ENCODE measurements at regions not wholly inside any gene's neighbourhood (a gene's known extent, or its start where the extent isn't known, plus 50 kb on each side); places are given as distances from the start of the nearest gene placed in this dataset.
"Not testable (repeated sequence)": the region's sequence is repeated elsewhere in the genome, so short reads cannot be mapped to it uniquely, and the experiment has no call there.

GRCh38 chr5:56297851-56298250 lies 64.7 kb upstream of the ANKRD55 start:
- ATAC-seq, result no peak
- 69% methylated on average over 2 of the region's 2 CpGs for WGBS (ENCODE audit: insufficient coverage, low coverage, low lambda C conversion rate, missing lambda C conversion rate)
- Histone ChIP-seq H3K27me3 (no peaks in the 10 kb centered on the region), H3K36me3 (no peaks in the 10 kb centered on the region), H3K27ac (no peak overlapping the region), H3K4me3 (no peak overlapping the region), H3K9me3 (no peaks in the 10 kb centered on the region), H3K4me1 (no peaks in the 10 kb centered on the region)
- TF ChIP-seq POLR2A (IDR thresholded peaks at IDR 0.05), result no peak
- TF ChIP-seq, protein P1, sequence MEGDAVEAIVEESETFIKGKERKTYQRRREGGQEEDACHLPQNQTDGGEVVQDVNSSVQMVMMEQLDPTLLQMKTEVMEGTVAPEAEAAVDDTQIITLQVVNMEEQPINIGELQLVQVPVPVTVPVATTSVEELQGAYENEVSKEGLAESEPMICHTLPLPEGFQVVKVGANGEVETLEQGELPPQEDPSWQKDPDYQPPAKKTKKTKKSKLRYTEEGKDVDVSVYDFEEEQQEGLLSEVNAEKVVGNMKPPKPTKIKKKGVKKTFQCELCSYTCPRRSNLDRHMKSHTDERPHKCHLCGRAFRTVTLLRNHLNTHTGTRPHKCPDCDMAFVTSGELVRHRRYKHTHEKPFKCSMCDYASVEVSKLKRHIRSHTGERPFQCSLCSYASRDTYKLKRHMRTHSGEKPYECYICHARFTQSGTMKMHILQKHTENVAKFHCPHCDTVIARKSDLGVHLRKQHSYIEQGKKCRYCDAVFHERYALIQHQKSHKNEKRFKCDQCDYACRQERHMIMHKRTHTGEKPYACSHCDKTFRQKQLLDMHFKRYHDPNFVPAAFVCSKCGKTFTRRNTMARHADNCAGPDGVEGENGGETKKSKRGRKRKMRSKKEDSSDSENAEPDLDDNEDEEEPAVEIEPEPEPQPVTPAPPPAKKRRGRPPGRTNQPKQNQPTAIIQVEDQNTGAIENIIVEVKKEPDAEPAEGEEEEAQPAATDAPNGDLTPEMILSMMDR (IDR thresholded peaks at IDR 0.05), result no peak
- no peak for DNase-seq
- intact Hi-C loops (cut with DNase I), result no loop called here

DNA sequence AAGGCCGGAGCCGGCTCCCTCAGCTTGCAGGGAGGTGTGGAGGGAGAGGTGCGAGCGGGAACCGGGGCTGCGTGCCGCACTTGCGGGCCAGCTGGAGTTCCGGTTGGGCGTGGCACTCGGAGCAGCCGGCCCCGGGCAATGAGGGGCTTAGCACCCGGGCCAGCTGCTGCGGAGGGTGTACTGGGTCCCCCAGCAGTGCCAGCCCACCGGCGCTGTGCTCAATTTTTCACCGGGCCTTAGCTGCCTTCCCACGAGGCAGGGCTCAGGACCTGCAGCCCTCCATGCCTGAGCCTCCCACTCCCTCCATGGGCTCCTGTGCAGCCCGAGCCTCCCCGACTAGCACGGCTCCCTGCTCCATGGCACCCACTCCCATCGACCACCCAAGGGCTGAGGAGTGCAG lies 62.2 kb upstream of the ANKRD55 start:
- H3K36me3 ChIP-seq; ATAC-seq; H3K27ac ChIP-seq; H3K4me1 ChIP-seq; DNase-seq; H3K4me3 ChIP-seq; H3K9me3 ChIP-seq; intact Hi-C loops (cut with DNase I); H3K27me3 ChIP-seq: not testable (repeated sequence)
- WGBS (ENCODE audit: insufficient coverage, low coverage, low lambda C conversion rate, missing lambda C conversion rate), result no CpG with 5 or more reads among the region's 23 CpGs

DNA sequence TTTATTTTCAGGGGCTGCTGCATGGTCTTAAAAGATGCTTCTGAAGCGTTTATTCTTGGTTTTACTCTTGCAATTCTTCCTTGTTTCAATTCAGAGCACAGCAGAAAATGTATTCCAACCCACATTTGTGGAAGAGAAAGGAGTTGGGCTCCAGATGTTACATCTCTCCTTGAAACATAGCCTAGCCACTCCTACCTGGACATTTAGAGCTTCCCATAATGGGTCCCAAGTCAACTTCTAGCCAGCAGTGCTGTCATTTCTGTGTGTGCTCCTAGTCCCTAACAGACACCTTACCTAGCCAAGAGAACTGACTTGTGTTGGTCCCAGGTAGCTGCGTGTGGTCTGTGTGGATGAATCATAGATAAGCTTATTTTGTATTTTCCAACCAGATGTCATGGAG lies 61.2 kb upstream of the ANKRD55 start:
- DNase-seq (no peak), ATAC-seq (no peak)
- H3K36me3 ChIP-seq, result no peaks in the 10 kb centered on the region
- H3K4me1 ChIP-seq, result no peaks in the 10 kb centered on the region
- 78% methylated on average over 2 of the region's 2 CpGs for WGBS (ENCODE audit: insufficient coverage, low coverage, low lambda C conversion rate, missing lambda C conversion rate)
- H3K27me3 ChIP-seq, result no peaks in the 10 kb centered on the region
- H3K9me3 ChIP-seq, result no peaks in the 10 kb centered on the region
- TF ChIP-seq, protein P1 (IDR thresholded peaks at IDR 0.05), result no peak
- no peak for TF ChIP-seq POLR2A (IDR thresholded peaks at IDR 0.05)
- no peak overlapping the region for H3K4me3 ChIP-seq
- H3K27ac ChIP-seq, result no peak overlapping the region
- intact Hi-C loops (cut with DNase I), result no loop called here

DNA sequence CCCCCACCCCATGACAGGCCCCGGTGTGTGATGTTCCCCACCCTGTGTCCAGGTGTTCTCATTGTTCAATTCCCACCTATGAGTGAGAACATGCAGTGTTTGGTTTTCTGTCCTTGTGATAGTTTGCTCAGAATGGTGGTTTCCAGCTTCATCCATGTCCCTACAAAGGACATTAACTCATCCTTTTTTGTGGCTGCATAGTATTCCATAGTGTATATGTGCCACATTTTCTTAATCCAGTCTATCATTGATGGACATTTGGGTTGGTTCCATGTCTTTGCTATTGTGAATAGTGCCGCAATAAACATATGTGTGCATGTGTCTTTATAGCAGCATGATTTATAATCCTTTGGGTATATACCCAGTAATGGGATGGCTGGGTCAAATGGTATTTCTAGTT lies 59.7 kb upstream of the ANKRD55 start:
- ATAC-seq; H3K4me3 ChIP-seq; H3K27me3 ChIP-seq; intact Hi-C loops (cut with DNase I); H3K4me1 ChIP-seq; H3K9me3 ChIP-seq; H3K27ac ChIP-seq; H3K36me3 ChIP-seq; DNase-seq: not testable (repeated sequence)
- whole genome bisulfite sequencing (ENCODE audit: insufficient coverage, low coverage, low lambda C conversion rate, missing lambda C conversion rate), result 90% methylated on average over 2 of the region's 2 CpGs

DNA sequence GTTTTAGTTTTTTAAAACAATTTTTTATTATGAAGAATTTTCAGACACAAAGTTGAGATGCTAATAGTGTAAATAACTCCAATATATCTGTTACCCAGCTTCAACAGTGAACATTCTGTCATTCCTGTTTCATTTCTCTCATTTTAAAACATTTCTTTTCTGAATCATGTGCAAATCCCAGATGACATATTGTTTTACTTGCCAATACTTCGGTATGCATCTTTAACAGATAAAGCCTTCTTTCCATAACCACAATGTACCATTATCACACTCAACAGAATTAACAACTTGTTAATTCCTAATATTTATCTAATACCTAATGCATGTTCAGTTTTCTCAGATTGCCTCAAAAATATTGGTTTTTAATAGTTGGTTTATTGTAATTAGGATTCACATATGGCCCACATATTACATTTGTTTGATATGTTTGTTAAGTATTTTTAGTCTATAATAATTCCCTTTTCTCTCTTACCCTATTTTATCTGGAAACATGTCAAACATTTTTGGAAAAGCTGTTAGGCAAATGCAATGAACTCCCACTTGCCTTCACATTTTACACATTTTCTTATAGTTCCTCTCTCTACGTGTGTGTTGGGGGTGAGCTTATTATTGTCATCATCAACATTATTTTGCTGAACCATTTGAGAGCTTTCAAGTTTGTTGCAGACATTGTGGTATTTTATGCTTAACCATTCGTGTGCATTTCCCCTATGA lies 58.7 kb upstream of the ANKRD55 start:
- H3K27ac ChIP-seq, result no peak overlapping the region
- WGBS (ENCODE audit: insufficient coverage, low coverage, low lambda C conversion rate, missing lambda C conversion rate), result 70% methylated on average over 3 of the region's 3 CpGs
- no peaks in the 10 kb centered on the region for H3K4me1 ChIP-seq
- intact Hi-C loops (cut with DNase I), result no loop called here
- no peak overlapping the region for H3K4me3 ChIP-seq
- DNase-seq (no peak), ATAC-seq (no peak)
- H3K27me3 ChIP-seq, result no peaks in the 10 kb centered on the region
- no peaks in the 10 kb centered on the region for H3K9me3 ChIP-seq
- H3K36me3 ChIP-seq, result no peaks in the 10 kb centered on the region
- TF ChIP-seq, protein P1 (IDR thresholded peaks at IDR 0.05), result no peak
- no peak for TF ChIP-seq POLR2A (IDR thresholded peaks at IDR 0.05)

Measured in right lobe of liver (tissue), 6 donors.